ENCODE measurements at regions not wholly inside any gene's neighbourhood (a gene's known extent, or its start where the extent isn't known, plus 50 kb on each side); places are given as distances from the start of the nearest gene placed in this dataset.

DNA sequence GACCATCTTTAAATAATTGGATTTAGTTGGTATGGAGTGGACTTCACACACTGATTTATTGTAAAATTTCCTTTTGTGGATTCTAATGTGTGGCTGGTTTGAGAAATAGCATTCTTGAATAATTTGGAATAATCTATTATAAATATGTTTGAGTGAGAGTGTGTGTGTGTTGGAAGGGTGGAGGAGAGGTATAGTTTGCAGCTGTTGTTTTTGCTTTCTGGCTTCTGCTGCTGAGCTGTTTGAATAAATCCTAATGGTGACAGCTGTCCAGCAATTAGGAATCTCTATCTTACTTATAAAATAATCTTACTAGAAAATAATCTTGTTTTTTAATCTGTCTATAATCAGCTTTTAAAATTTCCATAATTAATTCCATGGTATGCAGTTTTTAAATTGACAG lies 1283.0 kb upstream of the CDH2 start:
- TF ChIP-seq, protein P1, sequence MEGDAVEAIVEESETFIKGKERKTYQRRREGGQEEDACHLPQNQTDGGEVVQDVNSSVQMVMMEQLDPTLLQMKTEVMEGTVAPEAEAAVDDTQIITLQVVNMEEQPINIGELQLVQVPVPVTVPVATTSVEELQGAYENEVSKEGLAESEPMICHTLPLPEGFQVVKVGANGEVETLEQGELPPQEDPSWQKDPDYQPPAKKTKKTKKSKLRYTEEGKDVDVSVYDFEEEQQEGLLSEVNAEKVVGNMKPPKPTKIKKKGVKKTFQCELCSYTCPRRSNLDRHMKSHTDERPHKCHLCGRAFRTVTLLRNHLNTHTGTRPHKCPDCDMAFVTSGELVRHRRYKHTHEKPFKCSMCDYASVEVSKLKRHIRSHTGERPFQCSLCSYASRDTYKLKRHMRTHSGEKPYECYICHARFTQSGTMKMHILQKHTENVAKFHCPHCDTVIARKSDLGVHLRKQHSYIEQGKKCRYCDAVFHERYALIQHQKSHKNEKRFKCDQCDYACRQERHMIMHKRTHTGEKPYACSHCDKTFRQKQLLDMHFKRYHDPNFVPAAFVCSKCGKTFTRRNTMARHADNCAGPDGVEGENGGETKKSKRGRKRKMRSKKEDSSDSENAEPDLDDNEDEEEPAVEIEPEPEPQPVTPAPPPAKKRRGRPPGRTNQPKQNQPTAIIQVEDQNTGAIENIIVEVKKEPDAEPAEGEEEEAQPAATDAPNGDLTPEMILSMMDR (IDR thresholded peaks at IDR 0.05; ENCODE audit: insufficient read depth, low read length): no peak
- TF ChIP-seq POLR2AphosphoS5 (IDR thresholded peaks at IDR 0.05; ENCODE audit: low read depth) (no peak), GABPA (IDR thresholded peaks at IDR 0.05; ENCODE audit: low read depth) (no peak), SPI1 (IDR thresholded peaks at IDR 0.05; ENCODE audit: borderline replicate concordance, low read depth) (no peak)
- TF ChIP-seq, protein P2, sequence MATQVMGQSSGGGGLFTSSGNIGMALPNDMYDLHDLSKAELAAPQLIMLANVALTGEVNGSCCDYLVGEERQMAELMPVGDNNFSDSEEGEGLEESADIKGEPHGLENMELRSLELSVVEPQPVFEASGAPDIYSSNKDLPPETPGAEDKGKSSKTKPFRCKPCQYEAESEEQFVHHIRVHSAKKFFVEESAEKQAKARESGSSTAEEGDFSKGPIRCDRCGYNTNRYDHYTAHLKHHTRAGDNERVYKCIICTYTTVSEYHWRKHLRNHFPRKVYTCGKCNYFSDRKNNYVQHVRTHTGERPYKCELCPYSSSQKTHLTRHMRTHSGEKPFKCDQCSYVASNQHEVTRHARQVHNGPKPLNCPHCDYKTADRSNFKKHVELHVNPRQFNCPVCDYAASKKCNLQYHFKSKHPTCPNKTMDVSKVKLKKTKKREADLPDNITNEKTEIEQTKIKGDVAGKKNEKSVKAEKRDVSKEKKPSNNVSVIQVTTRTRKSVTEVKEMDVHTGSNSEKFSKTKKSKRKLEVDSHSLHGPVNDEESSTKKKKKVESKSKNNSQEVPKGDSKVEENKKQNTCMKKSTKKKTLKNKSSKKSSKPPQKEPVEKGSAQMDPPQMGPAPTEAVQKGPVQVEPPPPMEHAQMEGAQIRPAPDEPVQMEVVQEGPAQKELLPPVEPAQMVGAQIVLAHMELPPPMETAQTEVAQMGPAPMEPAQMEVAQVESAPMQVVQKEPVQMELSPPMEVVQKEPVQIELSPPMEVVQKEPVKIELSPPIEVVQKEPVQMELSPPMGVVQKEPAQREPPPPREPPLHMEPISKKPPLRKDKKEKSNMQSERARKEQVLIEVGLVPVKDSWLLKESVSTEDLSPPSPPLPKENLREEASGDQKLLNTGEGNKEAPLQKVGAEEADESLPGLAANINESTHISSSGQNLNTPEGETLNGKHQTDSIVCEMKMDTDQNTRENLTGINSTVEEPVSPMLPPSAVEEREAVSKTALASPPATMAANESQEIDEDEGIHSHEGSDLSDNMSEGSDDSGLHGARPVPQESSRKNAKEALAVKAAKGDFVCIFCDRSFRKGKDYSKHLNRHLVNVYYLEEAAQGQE (IDR thresholded peaks at IDR 0.05; ENCODE audit: insufficient replicate concordance, low read depth): no peak
- DNase-seq (ENCODE audit: low read depth in 1 of 2, low spot score in 1 of 2): no peak
- no peak overlapping the region for H3K4me3 ChIP-seq (replicated peaks; ENCODE audit: insufficient read depth, low read length)

DNA sequence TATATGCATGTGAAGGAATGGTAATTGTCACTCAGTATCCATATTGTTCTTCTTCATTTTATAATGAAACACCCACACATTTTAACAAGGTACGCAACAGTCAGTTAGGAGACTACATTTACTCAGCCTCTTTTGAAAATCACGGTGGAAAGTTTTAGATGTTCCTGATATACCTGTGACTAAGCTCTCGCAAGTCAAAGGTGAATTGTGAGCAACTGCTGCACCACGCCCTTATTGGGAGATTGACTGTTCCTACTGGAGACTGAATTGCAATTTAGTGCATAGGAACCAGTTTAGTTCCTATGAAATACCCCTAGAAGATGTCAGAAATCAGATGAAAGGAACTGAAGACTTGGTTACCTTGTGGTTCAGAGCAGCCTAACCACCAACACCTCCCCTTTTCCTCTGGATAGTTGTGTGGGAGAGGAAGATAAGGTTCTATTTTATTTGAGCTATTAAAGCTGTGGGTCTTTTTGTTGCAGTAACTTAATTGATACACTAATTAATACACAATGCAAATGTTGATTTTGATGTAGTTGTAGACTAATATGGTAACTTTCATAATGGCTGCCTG lies 1280.5 kb upstream of the CDH2 start:
- no peaks in the 10 kb centered on the region for H3K27me3 ChIP-seq (ENCODE audit: insufficient read depth, poor library complexity, severe bottlenecking)
- no peak for DNase-seq (ENCODE audit: low read depth in 1 of 2, low spot score in 1 of 2)
- H3K27ac ChIP-seq (replicated peaks): no peak overlapping the region
- no peak for TF ChIP-seq POLR2AphosphoS5 (IDR thresholded peaks at IDR 0.05; ENCODE audit: low read depth)
- TF ChIP-seq SPI1 (IDR thresholded peaks at IDR 0.05; ENCODE audit: borderline replicate concordance, low read depth): no peak
- no peak for TF ChIP-seq GABPA (IDR thresholded peaks at IDR 0.05; ENCODE audit: low read depth)
- TF ChIP-seq, protein P1 (IDR thresholded peaks at IDR 0.05; ENCODE audit: insufficient read depth, low read length): no peak
- TF ChIP-seq, protein P2 (IDR thresholded peaks at IDR 0.05; ENCODE audit: insufficient replicate concordance, low read depth): no peak
- no peak overlapping the region for H3K4me3 ChIP-seq (replicated peaks; ENCODE audit: insufficient read depth, low read length)

More for the DNA sequence above, 1283.0 kb upstream of the CDH2 start:
- Histone ChIP-seq H3K27me3 (ENCODE audit: insufficient read depth, poor library complexity, severe bottlenecking) (no peaks in the 10 kb centered on the region), H3K27ac (replicated peaks) (no peak overlapping the region)

DNA sequence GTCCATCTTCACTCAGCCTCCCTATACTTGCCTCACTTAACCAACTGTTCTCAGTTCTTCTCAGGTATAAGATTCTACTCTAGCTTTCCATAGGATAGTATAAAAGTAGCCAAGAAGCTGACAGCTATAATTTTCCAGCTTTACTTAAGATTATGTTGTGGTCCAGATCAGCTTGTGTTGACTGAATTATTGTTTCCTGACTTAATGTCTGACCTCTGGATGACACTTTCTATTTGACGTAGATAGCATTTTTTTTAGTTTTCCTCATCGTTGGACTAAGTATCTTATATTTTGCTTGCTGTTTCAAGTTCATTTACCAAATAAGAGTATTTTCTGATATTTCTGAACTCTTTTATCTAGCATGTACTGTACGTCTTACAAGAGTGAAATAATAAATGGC lies 1272.5 kb upstream of the CDH2 start:
- H3K4me3 ChIP-seq (replicated peaks; ENCODE audit: insufficient read depth, low read length): no peak overlapping the region
- DNase-seq (ENCODE audit: low read depth in 1 of 2, low spot score in 1 of 2): no peak
- TF ChIP-seq GABPA (IDR thresholded peaks at IDR 0.05; ENCODE audit: low read depth) (no peak), SPI1 (IDR thresholded peaks at IDR 0.05; ENCODE audit: borderline replicate concordance, low read depth) (no peak), POLR2AphosphoS5 (IDR thresholded peaks at IDR 0.05; ENCODE audit: low read depth) (no peak)
- TF ChIP-seq, protein P2 (IDR thresholded peaks at IDR 0.05; ENCODE audit: insufficient replicate concordance, low read depth): no peak
- TF ChIP-seq, protein P1 (IDR thresholded peaks at IDR 0.05; ENCODE audit: insufficient read depth, low read length): no peak
- no peaks in the 10 kb centered on the region for H3K27me3 ChIP-seq (ENCODE audit: insufficient read depth, poor library complexity, severe bottlenecking)
- no peak overlapping the region for H3K27ac ChIP-seq (replicated peaks)
